ENCODE measurements at regions not wholly inside any gene's neighbourhood (a gene's known extent, or its start where the extent isn't known, plus 50 kb on each side); places are given as distances from the start of the nearest gene placed in this dataset.
"Not testable (repeated sequence)": the region's sequence is repeated elsewhere in the genome, so short reads cannot be mapped to it uniquely, and the experiment has no call there.

- SMC1A ChIA-PET (ENCODE audit: uncharacterized antibody, unreplicated experiment); H2AFZ ChIP-seq (ENCODE audit: control insufficient read depth, low read depth, low read length); in situ Hi-C loops (cut with MboI); H3K4me2 ChIP-seq (ENCODE audit: control insufficient read depth, insufficient read depth); H3K36me3 ChIP-seq (ENCODE audit: control insufficient read depth in 2 of 2, insufficient read depth in 2 of 2, low read length in 1 of 2); H3K79me2 ChIP-seq (ENCODE audit: control insufficient read depth, insufficient read depth, low read length); CTCF ChIA-PET; POLR2A ChIA-PET; H3K9me3 ChIP-seq (replicated peaks; ENCODE audit: control insufficient read depth, insufficient read depth, low read length); H3K9ac ChIP-seq (ENCODE audit: control insufficient read depth, insufficient read depth, low read length); H4K20me1 ChIP-seq (ENCODE audit: control insufficient read depth, insufficient read depth); DNase-seq (ENCODE audit: low read depth, low spot score); FAIRE-seq; H3K27me3 ChIP-seq (replicated peaks in 1 of 2; ENCODE audit: control insufficient read depth in 2 of 2, insufficient read depth in 2 of 2, low read length in 1 of 2); H3K4me1 ChIP-seq (ENCODE audit: control insufficient read depth, insufficient read depth, low read length); RAD21 ChIA-PET (ENCODE audit: unreplicated experiment); H3K4me3 ChIP-seq; BruUV-seq (replicated peaks); ATAC-seq; H3K27ac ChIP-seq (ENCODE audit: control insufficient read depth, insufficient read depth); intact Hi-C loops (cut with micrococcal nuclease; ENCODE audit: unreplicated experiment): not testable (repeated sequence)
- 47% methylated on average over 3 of the region's 4 CpGs for WGBS (ENCODE audit: insufficient coverage, insufficient replicate concordance, low lambda C conversion rate, missing lambda C conversion rate)
These were observed 699.2 kb downstream of the PRIM2 start for GRCh38 chr6:58016614-58017013.

- BruUV-seq (replicated peaks); RAD21 ChIA-PET (ENCODE audit: unreplicated experiment); POLR2A ChIA-PET; CTCF ChIA-PET; H3K4me3 ChIP-seq; FAIRE-seq; DNase-seq (ENCODE audit: low read depth, low spot score); intact Hi-C loops (cut with micrococcal nuclease; ENCODE audit: unreplicated experiment); H4K20me1 ChIP-seq (ENCODE audit: control insufficient read depth, insufficient read depth); H3K27ac ChIP-seq (ENCODE audit: control insufficient read depth, insufficient read depth); H3K79me2 ChIP-seq (ENCODE audit: control insufficient read depth, insufficient read depth, low read length); H3K4me1 ChIP-seq (ENCODE audit: control insufficient read depth, insufficient read depth, low read length); H3K9me3 ChIP-seq (replicated peaks; ENCODE audit: control insufficient read depth, insufficient read depth, low read length); H2AFZ ChIP-seq (ENCODE audit: control insufficient read depth, low read depth, low read length); H3K27me3 ChIP-seq (replicated peaks in 1 of 2; ENCODE audit: control insufficient read depth in 2 of 2, insufficient read depth in 2 of 2, low read length in 1 of 2); in situ Hi-C loops (cut with MboI); SMC1A ChIA-PET (ENCODE audit: uncharacterized antibody, unreplicated experiment); ATAC-seq; H3K9ac ChIP-seq (ENCODE audit: control insufficient read depth, insufficient read depth, low read length); H3K4me2 ChIP-seq (ENCODE audit: control insufficient read depth, insufficient read depth); H3K36me3 ChIP-seq (ENCODE audit: control insufficient read depth in 2 of 2, insufficient read depth in 2 of 2, low read length in 1 of 2): not testable (repeated sequence)
- WGBS (ENCODE audit: insufficient coverage, insufficient replicate concordance, low lambda C conversion rate, missing lambda C conversion rate), result 66% methylated on average over 5 of the region's 5 CpGs
These were observed 710.8 kb downstream of the PRIM2 start for GRCh38 chr6:58028188-58028587.

GRCh38 chr6:58038213-58038612 lies 720.8 kb downstream of the PRIM2 start:
- CTCF ChIA-PET, result not testable (repeated sequence)

GRCh38 chr6:58046584-58046983 lies 729.2 kb downstream of the PRIM2 start:
- RAD21 ChIA-PET (ENCODE audit: unreplicated experiment); ATAC-seq; intact Hi-C loops (cut with micrococcal nuclease; ENCODE audit: unreplicated experiment); CTCF ChIA-PET; DNase-seq (ENCODE audit: low read depth, low spot score); H3K27ac ChIP-seq (ENCODE audit: control insufficient read depth, insufficient read depth); H4K20me1 ChIP-seq (ENCODE audit: control insufficient read depth, insufficient read depth); H3K4me2 ChIP-seq (ENCODE audit: control insufficient read depth, insufficient read depth); H2AFZ ChIP-seq (ENCODE audit: control insufficient read depth, low read depth, low read length); H3K79me2 ChIP-seq (ENCODE audit: control insufficient read depth, insufficient read depth, low read length); FAIRE-seq; H3K36me3 ChIP-seq (ENCODE audit: control insufficient read depth in 2 of 2, insufficient read depth in 2 of 2, low read length in 1 of 2); SMC1A ChIA-PET (ENCODE audit: uncharacterized antibody, unreplicated experiment); in situ Hi-C loops (cut with MboI); BruUV-seq (replicated peaks); H3K4me1 ChIP-seq (ENCODE audit: control insufficient read depth, insufficient read depth, low read length); POLR2A ChIA-PET; H3K27me3 ChIP-seq (replicated peaks in 1 of 2; ENCODE audit: control insufficient read depth in 2 of 2, insufficient read depth in 2 of 2, low read length in 1 of 2); H3K4me3 ChIP-seq; H3K9me3 ChIP-seq (replicated peaks; ENCODE audit: control insufficient read depth, insufficient read depth, low read length); H3K9ac ChIP-seq (ENCODE audit: control insufficient read depth, insufficient read depth, low read length): not testable (repeated sequence)
- 93% methylated on average over 1 of the region's 1 CpG for WGBS (ENCODE audit: insufficient coverage, insufficient replicate concordance, low lambda C conversion rate, missing lambda C conversion rate)

More at GRCh38 chr6:58038213-58038612, 720.8 kb downstream of the PRIM2 start:
- H3K4me1 ChIP-seq (ENCODE audit: control insufficient read depth, insufficient read depth, low read length); H3K27ac ChIP-seq (ENCODE audit: control insufficient read depth, insufficient read depth); H4K20me1 ChIP-seq (ENCODE audit: control insufficient read depth, insufficient read depth); DNase-seq (ENCODE audit: low read depth, low spot score); H3K27me3 ChIP-seq (replicated peaks in 1 of 2; ENCODE audit: control insufficient read depth in 2 of 2, insufficient read depth in 2 of 2, low read length in 1 of 2); H3K9me3 ChIP-seq (replicated peaks; ENCODE audit: control insufficient read depth, insufficient read depth, low read length); in situ Hi-C loops (cut with MboI); ATAC-seq; FAIRE-seq; intact Hi-C loops (cut with micrococcal nuclease; ENCODE audit: unreplicated experiment); H2AFZ ChIP-seq (ENCODE audit: control insufficient read depth, low read depth, low read length); H3K36me3 ChIP-seq (ENCODE audit: control insufficient read depth in 2 of 2, insufficient read depth in 2 of 2, low read length in 1 of 2); POLR2A ChIA-PET; RAD21 ChIA-PET (ENCODE audit: unreplicated experiment); H3K79me2 ChIP-seq (ENCODE audit: control insufficient read depth, insufficient read depth, low read length); H3K4me3 ChIP-seq; SMC1A ChIA-PET (ENCODE audit: uncharacterized antibody, unreplicated experiment); H3K4me2 ChIP-seq (ENCODE audit: control insufficient read depth, insufficient read depth); BruUV-seq (replicated peaks); H3K9ac ChIP-seq (ENCODE audit: control insufficient read depth, insufficient read depth, low read length): not testable (repeated sequence)
- 52% methylated on average over 11 of the region's 11 CpGs for WGBS (ENCODE audit: insufficient coverage, insufficient replicate concordance, low lambda C conversion rate, missing lambda C conversion rate)
